Adipocyte (in vitro differentiated cells): ENCODE measurements at regions not wholly inside any gene's neighbourhood (a gene's known extent, or its start where the extent isn't known, plus 50 kb on each side); places are given as distances from the start of the nearest gene placed in this dataset.

Experiments used
- DNase-seq: peaks from one replicate; pipeline ENCODE4 v3.0.0-alpha.2; 2015; ENCODE audit warnings: low read depth
- H3K27me3 ChIP-seq: replicated peaks from 2 replicates; pipeline ENCODE4 v1.7.0; 2013; ENCODE audit warnings: mild to moderate bottlenecking, low read length, moderate library complexity; ENCODE audit not compliant: control insufficient read depth, insufficient read depth
- H3K36me3 ChIP-seq: 2 replicates; pipeline ENCODE4 v1.7.0; 2013; ENCODE audit warnings: low read length, mild to moderate bottlenecking, moderate library complexity; ENCODE audit not compliant: control insufficient read depth, insufficient read depth, severe bottlenecking
- H3K4me1 ChIP-seq: 2 replicates; pipeline ENCODE4 v1.7.0; 2013; ENCODE audit warnings: mild to moderate bottlenecking, low read length, moderate library complexity; ENCODE audit not compliant: control insufficient read depth, insufficient read depth
- H3K4me3 ChIP-seq: 2 replicates; pipeline ENCODE4 v1.7.0; 2013; ENCODE audit warnings: mild to moderate bottlenecking, low read length, moderate library complexity
- H3K9ac ChIP-seq: 2 replicates; pipeline ENCODE4 v1.7.0; 2013; ENCODE audit warnings: mild to moderate bottlenecking, low read length, moderate library complexity
- H3K9me3 ChIP-seq: 2 replicates; pipeline ENCODE4 v1.7.0; 2013; ENCODE audit warnings: mild to moderate bottlenecking, low read length, moderate library complexity; ENCODE audit not compliant: control insufficient read depth

DNA sequence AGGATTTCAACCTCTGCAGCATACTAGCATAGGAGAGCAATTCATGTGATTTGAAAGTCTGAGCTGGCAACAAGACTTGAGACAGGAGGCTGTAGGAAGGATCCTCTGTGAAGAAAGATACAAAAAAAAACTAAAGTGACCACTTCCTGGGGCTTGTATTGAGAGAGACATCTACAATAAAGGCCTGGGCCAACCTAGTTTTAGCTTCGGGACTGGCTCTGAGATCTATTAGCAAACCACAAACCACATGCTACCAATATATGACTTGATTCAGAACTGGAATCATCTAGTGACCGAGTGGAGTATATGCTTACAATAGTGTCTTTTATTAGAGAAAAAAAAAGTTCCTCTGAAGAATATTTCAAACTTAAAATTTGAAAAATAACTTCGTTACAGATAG is 1448.9 kb upstream of the CDH6 start:
- DNase-seq, result no peak
- Histone ChIP-seq H3K9ac (no peak overlapping the region), H3K27me3 (no peaks in the 10 kb centered on the region), H3K36me3 (no peaks in the 10 kb centered on the region), H3K9me3 (no peaks in the 10 kb centered on the region), H3K4me1 (no peaks in the 10 kb centered on the region), H3K4me3 (no peak overlapping the region)

DNA sequence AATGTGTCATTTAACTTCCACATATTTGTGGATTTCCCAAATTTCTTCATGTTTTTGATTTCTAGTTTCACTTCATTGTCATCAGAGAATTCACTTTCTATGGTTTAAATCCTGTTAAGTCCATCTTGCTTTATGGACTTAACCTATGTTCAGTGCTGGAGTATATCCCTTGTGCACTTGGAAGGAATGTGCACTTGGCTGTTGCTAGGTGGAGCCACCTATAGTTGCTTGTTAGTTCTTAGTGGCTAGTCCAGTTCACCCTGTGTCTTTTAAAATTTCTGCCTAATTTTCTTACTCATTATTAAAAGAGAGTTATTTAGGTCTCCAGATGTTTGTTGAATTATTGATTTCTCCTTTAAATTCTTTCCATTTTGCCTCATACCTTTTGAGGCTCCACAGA is 1472.5 kb upstream of the CDH6 start:
- no peaks in the 10 kb centered on the region for H3K27me3 ChIP-seq
- DNase-seq, result no peak
- no peak overlapping the region for H3K9ac ChIP-seq
- no peaks in the 10 kb centered on the region for H3K36me3 ChIP-seq
- no peaks in the 10 kb centered on the region for H3K4me1 ChIP-seq
- no peak overlapping the region for H3K4me3 ChIP-seq
- H3K9me3 ChIP-seq, result no peaks in the 10 kb centered on the region

DNA sequence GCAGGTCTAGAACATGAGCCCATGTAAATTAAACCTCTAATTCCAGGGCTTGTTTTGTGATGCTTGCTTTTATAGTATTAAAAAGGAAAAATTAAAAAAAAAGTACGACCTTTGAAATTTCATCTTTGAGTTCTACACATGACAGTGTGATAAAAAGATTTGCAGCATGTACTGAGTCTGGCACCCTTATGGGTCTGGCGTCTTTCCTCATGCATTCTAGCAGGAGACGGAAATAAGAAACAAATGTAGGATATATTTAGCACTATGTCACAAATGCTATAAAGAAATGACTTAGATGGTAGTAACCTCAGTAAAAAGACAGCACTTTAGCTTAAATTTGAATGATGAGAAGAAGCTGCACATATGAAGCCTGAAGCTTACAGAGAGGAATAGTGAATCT is 1474.3 kb upstream of the CDH6 start:
- Histone ChIP-seq H3K9ac (no peak overlapping the region), H3K36me3 (no peaks in the 10 kb centered on the region), H3K9me3 (no peaks in the 10 kb centered on the region), H3K4me1 (no peaks in the 10 kb centered on the region), H3K4me3 (no peak overlapping the region), H3K27me3 (no peaks in the 10 kb centered on the region)
- no peak for DNase-seq

DNA sequence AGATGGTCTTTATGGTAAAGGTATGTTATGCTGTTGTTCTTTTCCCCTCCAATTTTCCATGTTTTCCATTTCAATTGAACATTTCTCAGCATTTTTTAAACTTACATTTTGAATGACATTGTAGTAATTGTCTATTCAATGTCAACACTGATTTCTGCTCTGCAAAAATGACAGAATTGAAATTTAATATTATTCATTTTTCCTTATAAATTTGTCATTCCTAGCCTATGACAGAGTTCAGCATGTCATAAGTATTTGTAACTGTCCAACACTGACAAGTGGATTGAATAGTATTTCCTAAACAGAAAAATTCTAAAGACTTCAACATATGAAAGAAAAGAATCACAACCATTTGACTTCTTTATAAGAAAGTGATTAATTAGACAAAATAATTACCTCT is 1478.3 kb upstream of the CDH6 start:
- H3K36me3 ChIP-seq, result no peaks in the 10 kb centered on the region
- no peak for DNase-seq

GRCh38 chr5:29702875-29703274 is 1490.6 kb upstream of the CDH6 start:
- no peak for DNase-seq

More for the DNA sequence above, 1478.3 kb upstream of the CDH6 start:
- no peaks in the 10 kb centered on the region for H3K27me3 ChIP-seq
- no peak overlapping the region for H3K4me3 ChIP-seq
- no peaks in the 10 kb centered on the region for H3K4me1 ChIP-seq
- no peak overlapping the region for H3K9ac ChIP-seq
- H3K9me3 ChIP-seq, result no peaks in the 10 kb centered on the region

GRCh38 chr5:29701600-29701999 is 1491.9 kb upstream of the CDH6 start:
- no peak for DNase-seq
- no peak overlapping the region for H3K9ac ChIP-seq
- H3K4me3 ChIP-seq, result no peak overlapping the region
- H3K27me3 ChIP-seq, result no peaks in the 10 kb centered on the region
- H3K9me3 ChIP-seq, result no peaks in the 10 kb centered on the region
- no peaks in the 10 kb centered on the region for H3K4me1 ChIP-seq
- no peaks in the 10 kb centered on the region for H3K36me3 ChIP-seq

More at GRCh38 chr5:29702875-29703274, 1490.6 kb upstream of the CDH6 start:
- H3K36me3 ChIP-seq, result no peaks in the 10 kb centered on the region
- H3K4me3 ChIP-seq, result no peak overlapping the region
- no peaks in the 10 kb centered on the region for H3K4me1 ChIP-seq
- H3K9ac ChIP-seq, result no peak overlapping the region
- no peaks in the 10 kb centered on the region for H3K9me3 ChIP-seq
- no peaks in the 10 kb centered on the region for H3K27me3 ChIP-seq

GRCh38 chr5:29697785-29698414 is 1495.6 kb upstream of the CDH6 start:
- Histone ChIP-seq H3K4me3 (no peak overlapping the region), H3K4me1 (no peaks in the 10 kb centered on the region), H3K36me3 (no peaks in the 10 kb centered on the region), H3K27me3 (no peaks in the 10 kb centered on the region), H3K9me3 (no peaks in the 10 kb centered on the region), H3K9ac (no peak overlapping the region)
- no peak for DNase-seq

DNA sequence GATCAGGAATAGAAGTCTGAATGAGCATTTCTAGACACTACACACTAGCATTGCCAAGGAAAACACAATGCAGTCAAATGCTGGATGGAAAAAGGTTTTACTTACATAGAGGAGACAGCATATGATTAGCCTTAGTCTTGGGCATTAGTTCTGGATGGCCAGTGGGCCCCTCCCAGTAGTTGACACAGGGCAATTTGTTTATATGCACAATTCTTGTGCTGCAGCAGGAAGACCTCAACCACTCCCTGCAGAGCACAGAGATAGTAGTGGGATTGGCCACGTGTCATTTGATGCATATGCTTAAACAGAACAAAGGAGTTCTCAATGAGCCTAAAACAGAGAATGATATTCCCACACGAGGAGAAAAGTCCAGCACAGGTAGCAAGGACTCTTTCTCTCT is 1496.2 kb upstream of the CDH6 start:
- no peaks in the 10 kb centered on the region for H3K27me3 ChIP-seq
- H3K4me1 ChIP-seq, result no peaks in the 10 kb centered on the region
- no peaks in the 10 kb centered on the region for H3K36me3 ChIP-seq
- H3K4me3 ChIP-seq, result no peak overlapping the region
- no peak for DNase-seq
- H3K9ac ChIP-seq, result no peak overlapping the region
- H3K9me3 ChIP-seq, result no peaks in the 10 kb centered on the region

GRCh38 chr5:29672678-29673077 is 1520.8 kb upstream of the CDH6 start:
- Histone ChIP-seq H3K4me1 (no peaks in the 10 kb centered on the region), H3K4me3 (no peak overlapping the region), H3K27me3 (no peaks in the 10 kb centered on the region), H3K9ac (no peak overlapping the region), H3K36me3 (no peaks in the 10 kb centered on the region), H3K9me3 (no peaks in the 10 kb centered on the region)
- DNase-seq, result no peak

DNA sequence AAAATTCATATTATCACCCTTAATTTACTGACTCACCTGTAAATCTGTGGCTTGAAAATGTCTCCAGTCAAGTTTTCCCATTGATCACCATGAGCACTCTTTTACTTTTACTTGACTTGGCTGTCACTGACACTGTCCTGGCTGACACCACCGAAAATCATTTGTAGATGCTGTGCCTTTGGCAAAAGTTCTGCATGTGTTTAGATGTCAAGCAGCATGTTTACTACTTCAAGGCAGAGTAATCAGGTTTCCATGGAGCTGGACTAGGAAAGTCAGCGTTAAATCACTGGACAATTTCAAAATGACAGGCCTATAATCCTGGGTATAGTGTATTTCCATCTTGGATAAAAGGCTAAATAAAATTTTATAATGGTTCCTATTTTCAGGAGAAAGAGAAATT is 1530.6 kb upstream of the CDH6 start:
- no peaks in the 10 kb centered on the region for H3K36me3 ChIP-seq
- H3K9me3 ChIP-seq, result peaks cover 3% of the 10 kb centered on the region
- DNase-seq, result no peak
- H3K27me3 ChIP-seq, result no peaks in the 10 kb centered on the region
- no peak overlapping the region for H3K9ac ChIP-seq
- H3K4me3 ChIP-seq, result no peak overlapping the region
- no peaks in the 10 kb centered on the region for H3K4me1 ChIP-seq

- Histone ChIP-seq H3K4me3 (no peak overlapping the region), H3K36me3 (no peaks in the 10 kb centered on the region), H3K9ac (no peak overlapping the region), H3K4me1 (no peaks in the 10 kb centered on the region), H3K27me3 (no peaks in the 10 kb centered on the region), H3K9me3 (no peaks in the 10 kb centered on the region)
- no peak for DNase-seq
These were observed 1538.5 kb upstream of the CDH6 start for GRCh38 chr5:29654954-29655353.

DNA sequence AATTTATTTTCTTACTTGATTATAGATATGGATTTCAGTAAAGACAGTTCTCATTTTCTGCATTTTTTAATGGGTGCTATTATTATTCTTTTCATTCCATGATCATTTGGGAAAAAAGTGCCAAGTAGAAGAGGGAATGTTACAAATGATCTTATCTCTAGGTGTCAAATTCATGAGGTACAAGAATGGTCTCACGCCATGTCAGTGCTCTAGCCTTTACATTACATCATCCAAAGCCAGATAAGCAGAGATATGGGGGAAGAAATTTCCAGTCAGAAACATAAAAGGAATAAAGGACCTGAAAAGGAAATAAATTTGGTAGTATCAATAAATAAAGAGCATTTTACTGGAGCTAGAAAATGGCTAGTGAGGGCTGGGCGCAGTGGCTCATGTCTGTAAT is 1544.2 kb upstream of the CDH6 start:
- Histone ChIP-seq H3K36me3 (no peaks in the 10 kb centered on the region), H3K4me3 (no peak overlapping the region)
- DNase-seq, result no peak

More for the DNA sequence above, 1544.2 kb upstream of the CDH6 start:
- H3K4me1 ChIP-seq, result no peaks in the 10 kb centered on the region
- H3K9ac ChIP-seq, result no peak overlapping the region
- H3K9me3 ChIP-seq, result no peaks in the 10 kb centered on the region
- H3K27me3 ChIP-seq, result no peaks in the 10 kb centered on the region
